ENCODE measurements at regions not wholly inside any gene's neighbourhood (a gene's known extent, or its start where the extent isn't known, plus 50 kb on each side); places are given as distances from the start of the nearest gene placed in this dataset.

- Mint-ChIP-seq H3K27ac (ENCODE audit: unreplicated experiment) (no peak overlapping the region), H3K4me1 (ENCODE audit: unreplicated experiment) (no peaks in the 10 kb centered on the region), H3K36me3 (ENCODE audit: low read depth, unreplicated experiment) (no peaks in the 10 kb centered on the region), H3K9me3 (ENCODE audit: unreplicated experiment) (no peaks in the 10 kb centered on the region), H3K27me3 (ENCODE audit: unreplicated experiment) (peaks cover 3% of the 10 kb centered on the region), H3K4me3 (ENCODE audit: unreplicated experiment) (no peak overlapping the region)
- DNase-seq (ENCODE audit: low spot score) = no peak
- TF ChIP-seq CTCF (IDR thresholded peaks at IDR 0.05; ENCODE audit: unreplicated experiment) = no peak
These were observed 973.3 kb downstream of the BCL11B start for GRCh38 chr14:98298481-98299244.

GRCh38 chr14:98301681-98302080 is 970.3 kb downstream of the BCL11B start:
- no peak overlapping the region for H3K27ac Mint-ChIP-seq (ENCODE audit: unreplicated experiment)
- no peak for TF ChIP-seq CTCF (IDR thresholded peaks at IDR 0.05; ENCODE audit: unreplicated experiment)
- H3K4me1 Mint-ChIP-seq (ENCODE audit: unreplicated experiment) = no peaks in the 10 kb centered on the region
- H3K36me3 Mint-ChIP-seq (ENCODE audit: low read depth, unreplicated experiment) = no peaks in the 10 kb centered on the region
- peaks cover 3% of the 10 kb centered on the region for H3K27me3 Mint-ChIP-seq (ENCODE audit: unreplicated experiment)
- H3K9me3 Mint-ChIP-seq (ENCODE audit: unreplicated experiment) = no peaks in the 10 kb centered on the region
- DNase-seq (ENCODE audit: low spot score) = no peak
- H3K4me3 Mint-ChIP-seq (ENCODE audit: unreplicated experiment) = no peak overlapping the region

- Mint-ChIP-seq H3K36me3 (ENCODE audit: low read depth, unreplicated experiment) (no peaks in the 10 kb centered on the region), H3K27ac (ENCODE audit: unreplicated experiment) (no peak overlapping the region), H3K9me3 (ENCODE audit: unreplicated experiment) (no peaks in the 10 kb centered on the region), H3K4me3 (ENCODE audit: unreplicated experiment) (no peak overlapping the region), H3K4me1 (ENCODE audit: unreplicated experiment) (no peaks in the 10 kb centered on the region), H3K27me3 (ENCODE audit: unreplicated experiment) (no peaks in the 10 kb centered on the region)
- DNase-seq (ENCODE audit: low spot score) = no peak
- TF ChIP-seq CTCF (IDR thresholded peaks at IDR 0.05; ENCODE audit: unreplicated experiment) = no peak
These were observed 967.4 kb downstream of the BCL11B start for GRCh38 chr14:98304574-98304973.

- TF ChIP-seq CTCF (IDR thresholded peaks at IDR 0.05; ENCODE audit: unreplicated experiment) = no peak
- no peaks in the 10 kb centered on the region for H3K27me3 Mint-ChIP-seq (ENCODE audit: unreplicated experiment)
- no peak for DNase-seq (ENCODE audit: low spot score)
- no peaks in the 10 kb centered on the region for H3K4me1 Mint-ChIP-seq (ENCODE audit: unreplicated experiment)
- H3K9me3 Mint-ChIP-seq (ENCODE audit: unreplicated experiment) = no peaks in the 10 kb centered on the region
- H3K36me3 Mint-ChIP-seq (ENCODE audit: low read depth, unreplicated experiment) = no peaks in the 10 kb centered on the region
- no peak overlapping the region for H3K27ac Mint-ChIP-seq (ENCODE audit: unreplicated experiment)
- H3K4me3 Mint-ChIP-seq (ENCODE audit: unreplicated experiment) = no peak overlapping the region
These were observed 962.4 kb downstream of the BCL11B start for GRCh38 chr14:98309591-98309990.

- no peak for TF ChIP-seq CTCF (IDR thresholded peaks at IDR 0.05; ENCODE audit: unreplicated experiment)
- Mint-ChIP-seq H3K4me3 (ENCODE audit: unreplicated experiment) (no peak overlapping the region), H3K27ac (ENCODE audit: unreplicated experiment) (no peak overlapping the region), H3K4me1 (ENCODE audit: unreplicated experiment) (no peaks in the 10 kb centered on the region), H3K36me3 (ENCODE audit: low read depth, unreplicated experiment) (no peaks in the 10 kb centered on the region), H3K27me3 (ENCODE audit: unreplicated experiment) (no peaks in the 10 kb centered on the region), H3K9me3 (ENCODE audit: unreplicated experiment) (no peaks in the 10 kb centered on the region)
- no peak for DNase-seq (ENCODE audit: low spot score)
These were observed 960.0 kb downstream of the BCL11B start for GRCh38 chr14:98312006-98312405.
